Activated CD4-positive, alpha-beta T cell treated with anti-CD3 and anti-CD28 coated beads, Interleukin-2, amount 10 ng/mL, durations not matched to agents 24 days and 14 days (primary cell): ENCODE measurements at regions not wholly inside any gene's neighbourhood (a gene's known extent, or its start where the extent isn't known, plus 50 kb on each side); places are given as distances from the start of the nearest gene placed in this dataset.

ENCODE experiments used
- DNase-seq: peaks from one replicate; pipeline ENCODE4 v3.0.0; 2022
- H3K27ac Mint-ChIP-seq: one replicate; pipeline ENCODE4 v1.8.0; 2022; ENCODE audit warnings: mild to moderate bottlenecking, mixed read lengths
- H3K27me3 Mint-ChIP-seq: one replicate; pipeline ENCODE4 v1.8.0; 2022; ENCODE audit warnings: mixed read lengths
- H3K36me3 Mint-ChIP-seq: one replicate; pipeline ENCODE4 v1.8.0; 2022; ENCODE audit warnings: low read depth, mild to moderate bottlenecking, mixed read lengths
- H3K4me1 Mint-ChIP-seq: one replicate; pipeline ENCODE4 v1.8.0; 2021; ENCODE audit warnings: mixed read lengths
- H3K4me3 Mint-ChIP-seq: one replicate; pipeline ENCODE4 v1.8.0; 2022; ENCODE audit warnings: mild to moderate bottlenecking, moderate library complexity, mixed read lengths
- H3K9me3 Mint-ChIP-seq: one replicate; pipeline ENCODE4 v1.8.0; 2021; ENCODE audit warnings: mixed read lengths
- intact Hi-C: fragments of 100-400 bp; cut with micrococcal nuclease; formaldehyde crosslinking; loops from one replicate; pipeline ENCODE4 v1.15.1; 2023

DNA sequence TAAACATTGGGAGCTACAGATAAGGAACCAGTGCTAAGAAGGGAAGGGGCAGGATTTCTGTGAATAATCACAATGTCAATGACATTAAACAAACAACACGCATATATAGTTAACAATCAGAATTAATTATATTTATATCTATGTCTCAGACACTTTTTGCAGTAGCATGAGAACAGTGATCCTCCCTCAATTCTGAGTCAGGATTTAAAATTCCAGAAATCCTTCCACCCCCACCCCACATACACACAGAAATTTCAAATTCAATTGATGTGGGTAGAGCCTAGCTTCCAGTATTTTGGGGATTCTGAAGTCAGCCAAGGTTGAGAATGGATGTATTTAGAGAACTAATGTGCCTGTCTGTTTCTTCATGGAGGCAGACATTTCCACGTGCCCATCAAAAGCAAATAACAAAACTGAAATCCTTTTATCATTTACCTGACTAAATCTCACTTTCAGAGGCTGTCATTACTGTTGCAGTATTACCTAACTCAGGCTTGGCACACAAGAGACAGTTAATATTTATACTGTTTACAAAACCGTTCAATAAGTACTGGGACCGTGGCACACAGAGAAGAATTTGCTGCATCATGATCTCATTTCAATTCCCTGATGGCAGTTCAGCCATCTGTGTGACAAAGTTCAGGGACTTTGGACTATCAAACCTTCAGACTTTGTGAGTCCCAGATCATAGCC lies 116.6 kb upstream of the PALS2 start:
- Mint-ChIP-seq H3K27me3 (peaks cover 19% of the 10 kb centered on the region), H3K4me1 (no peaks in the 10 kb centered on the region), H3K36me3 (no peaks in the 10 kb centered on the region), H3K27ac (no peak overlapping the region), H3K4me3 (no peak overlapping the region), H3K9me3 (no peaks in the 10 kb centered on the region)
- no peak for DNase-seq
- intact Hi-C loops: no loop called here

DNA sequence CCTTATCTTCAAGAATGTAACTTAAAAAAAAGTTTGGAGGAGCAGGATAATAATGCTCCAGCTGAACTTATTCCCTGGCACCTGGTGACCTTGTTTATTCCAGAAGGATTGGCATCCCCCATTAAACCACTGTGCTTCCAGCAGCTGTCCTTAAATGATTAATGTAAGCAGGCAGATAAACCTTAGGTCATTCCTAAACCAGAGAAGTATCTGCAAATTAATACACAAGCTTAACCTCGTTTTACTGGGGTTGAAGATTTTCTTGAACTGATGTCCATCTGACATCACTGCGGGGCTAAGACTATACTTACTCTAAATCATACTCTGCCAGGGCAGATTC lies 116.1 kb upstream of the PALS2 start:
- DNase-seq: no peak
- Mint-ChIP-seq H3K27ac (no peak overlapping the region), H3K36me3 (no peaks in the 10 kb centered on the region), H3K27me3 (peaks cover 19% of the 10 kb centered on the region), H3K4me1 (no peaks in the 10 kb centered on the region), H3K4me3 (no peak overlapping the region), H3K9me3 (no peaks in the 10 kb centered on the region)
- intact Hi-C loops: no loop called here

GRCh38 chr7:24462117-24462516 lies 111.1 kb upstream of the PALS2 start:
- no peaks in the 10 kb centered on the region for H3K9me3 Mint-ChIP-seq
- H3K36me3 Mint-ChIP-seq: no peaks in the 10 kb centered on the region
- H3K4me3 Mint-ChIP-seq: no peak overlapping the region
- no peak for DNase-seq
- H3K27ac Mint-ChIP-seq: no peak overlapping the region
- peaks cover 14% of the 10 kb centered on the region for H3K27me3 Mint-ChIP-seq
- H3K4me1 Mint-ChIP-seq: no peaks in the 10 kb centered on the region
- intact Hi-C loops: no loop called here

DNA sequence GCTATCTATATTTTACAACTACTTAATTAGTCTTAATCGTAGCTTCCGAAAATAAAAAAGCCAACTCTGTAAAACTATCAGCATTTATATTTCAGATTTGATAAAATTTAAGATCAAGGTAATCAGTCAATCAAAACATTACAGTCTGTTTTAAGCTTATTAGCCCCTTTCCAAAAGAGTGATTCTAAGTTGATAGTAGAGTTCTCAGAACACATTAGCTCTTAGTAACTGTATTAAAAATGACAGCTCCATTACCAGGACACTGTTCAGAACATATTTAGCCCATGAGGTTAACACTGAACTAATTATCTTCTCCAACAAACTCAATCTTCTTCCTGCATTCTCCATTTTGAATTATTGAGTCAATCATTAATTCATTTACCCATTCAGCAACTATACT lies 110.3 kb upstream of the PALS2 start:
- H3K36me3 Mint-ChIP-seq: no peaks in the 10 kb centered on the region
- no peaks in the 10 kb centered on the region for H3K4me1 Mint-ChIP-seq
- H3K27ac Mint-ChIP-seq: no peak overlapping the region
- intact Hi-C loops: no loop called here
- no peak overlapping the region for H3K4me3 Mint-ChIP-seq
- DNase-seq: no peak
- no peaks in the 10 kb centered on the region for H3K9me3 Mint-ChIP-seq
- peaks cover 11% of the 10 kb centered on the region for H3K27me3 Mint-ChIP-seq

- Mint-ChIP-seq H3K4me1 (no peaks in the 10 kb centered on the region), H3K4me3 (no peak overlapping the region), H3K36me3 (no peaks in the 10 kb centered on the region), H3K27me3 (peaks cover 9% of the 10 kb centered on the region), H3K27ac (no peak overlapping the region), H3K9me3 (no peaks in the 10 kb centered on the region)
- DNase-seq: no peak
- intact Hi-C loops: no loop called here
Measured at GRCh38 chr7:24463474-24463873, 109.8 kb upstream of the PALS2 start.

GRCh38 chr7:24464861-24465260 lies 108.4 kb upstream of the PALS2 start:
- H3K36me3 Mint-ChIP-seq: no peaks in the 10 kb centered on the region
- H3K4me1 Mint-ChIP-seq: no peaks in the 10 kb centered on the region
- H3K27ac Mint-ChIP-seq: no peak overlapping the region
- H3K9me3 Mint-ChIP-seq: no peaks in the 10 kb centered on the region
- no peak overlapping the region for H3K4me3 Mint-ChIP-seq
- intact Hi-C loops: no loop called here
- DNase-seq: no peak
- peaks cover 11% of the 10 kb centered on the region for H3K27me3 Mint-ChIP-seq

GRCh38 chr7:24466168-24466768 lies 107.0 kb upstream of the PALS2 start:
- no peaks in the 10 kb centered on the region for H3K36me3 Mint-ChIP-seq

GRCh38 chr7:24469118-24469517 lies 104.1 kb upstream of the PALS2 start:
- Mint-ChIP-seq H3K9me3 (no peaks in the 10 kb centered on the region), H3K4me3 (no peak overlapping the region), H3K27me3 (peaks cover 1% of the 10 kb centered on the region), H3K36me3 (no peaks in the 10 kb centered on the region), H3K4me1 (no peaks in the 10 kb centered on the region), H3K27ac (no peak overlapping the region)
- intact Hi-C loops: no loop called here
- no peak for DNase-seq

More at GRCh38 chr7:24466168-24466768, 107.0 kb upstream of the PALS2 start:
- intact Hi-C loops: no loop called here
- H3K27me3 Mint-ChIP-seq: peaks cover 4% of the 10 kb centered on the region
- H3K4me3 Mint-ChIP-seq: no peak overlapping the region
- no peak for DNase-seq
- H3K27ac Mint-ChIP-seq: no peak overlapping the region
- H3K9me3 Mint-ChIP-seq: no peaks in the 10 kb centered on the region
- H3K4me1 Mint-ChIP-seq: no peaks in the 10 kb centered on the region

DNA sequence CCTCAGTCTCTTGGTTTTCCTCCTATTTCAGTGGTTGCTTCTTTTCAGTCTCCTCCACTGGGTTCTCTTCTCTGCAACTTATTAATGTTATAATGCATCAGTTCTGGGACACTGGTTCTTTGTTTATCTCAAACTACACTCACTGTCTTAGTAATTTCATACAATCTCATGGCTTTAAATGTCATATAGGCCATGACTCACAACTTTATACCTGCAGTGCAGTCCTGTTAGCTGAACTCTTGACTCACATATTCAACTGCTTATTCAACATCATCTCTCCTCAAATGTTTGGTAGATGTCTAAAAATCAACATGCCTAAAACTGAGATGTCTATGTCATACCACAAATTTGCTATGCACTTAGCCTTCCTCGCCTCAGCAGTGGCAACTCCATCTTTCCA lies 101.2 kb upstream of the PALS2 start:
- Mint-ChIP-seq H3K27ac (no peak overlapping the region), H3K4me1 (no peaks in the 10 kb centered on the region), H3K36me3 (no peaks in the 10 kb centered on the region), H3K9me3 (no peaks in the 10 kb centered on the region), H3K4me3 (no peak overlapping the region), H3K27me3 (peaks cover 1% of the 10 kb centered on the region)
- no peak for DNase-seq
- intact Hi-C loops: no loop called here

DNA sequence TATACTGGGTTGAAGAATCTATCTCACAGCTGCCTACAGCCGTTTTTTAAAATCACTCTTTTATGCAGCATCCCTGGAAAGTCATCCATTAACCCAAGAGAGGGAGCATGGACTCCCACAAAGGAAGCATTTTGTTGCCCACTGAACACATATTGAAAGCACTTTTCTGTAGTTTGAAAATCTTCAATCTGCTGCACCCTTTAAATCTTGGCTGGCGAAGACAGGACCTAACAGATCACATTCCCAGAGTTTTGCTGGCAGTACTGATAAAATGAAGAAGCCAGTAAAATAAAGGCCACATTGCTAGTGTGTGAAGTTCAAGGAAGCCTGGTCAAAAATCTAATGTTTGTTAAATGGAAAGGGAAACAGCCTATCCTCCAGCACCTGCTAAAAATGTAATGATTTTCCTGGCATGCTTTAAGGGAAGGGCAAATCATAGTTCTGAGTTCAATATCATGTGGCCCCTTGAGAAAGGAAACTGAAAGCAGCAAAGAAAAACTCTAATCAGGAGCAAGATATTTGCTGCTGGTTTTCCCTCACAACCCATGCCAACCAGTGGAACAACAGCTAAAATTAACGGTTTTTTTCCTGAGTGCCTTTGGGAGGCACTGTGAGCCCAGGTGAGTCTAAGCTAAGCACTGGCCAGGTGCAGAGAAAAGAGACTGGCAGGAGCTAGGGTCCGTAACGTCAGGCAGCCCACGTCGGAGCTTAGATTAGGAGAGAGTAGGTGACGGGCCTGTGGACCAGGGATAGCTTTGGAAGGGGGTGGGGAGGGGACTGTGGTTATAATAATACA lies 97.9 kb upstream of the PALS2 start:
- Mint-ChIP-seq H3K36me3 (no peaks in the 10 kb centered on the region), H3K4me1 (no peaks in the 10 kb centered on the region), H3K27me3 (peaks cover 4% of the 10 kb centered on the region), H3K27ac (no peak overlapping the region), H3K9me3 (no peaks in the 10 kb centered on the region), H3K4me3 (no peak overlapping the region)
- DNase-seq: no peak
- intact Hi-C loops: no loop called here

GRCh38 chr7:24476227-24476626 lies 97.0 kb upstream of the PALS2 start:
- intact Hi-C loops: no loop called here
- Mint-ChIP-seq H3K27ac (no peak overlapping the region), H3K36me3 (no peaks in the 10 kb centered on the region), H3K4me1 (no peaks in the 10 kb centered on the region), H3K9me3 (no peaks in the 10 kb centered on the region), H3K4me3 (no peak overlapping the region), H3K27me3 (peaks cover 4% of the 10 kb centered on the region)
- no peak for DNase-seq

GRCh38 chr7:24477398-24478136 lies 95.7 kb upstream of the PALS2 start:
- intact Hi-C loops: no loop called here
- Mint-ChIP-seq H3K9me3 (no peaks in the 10 kb centered on the region), H3K4me1 (no peaks in the 10 kb centered on the region), H3K36me3 (no peaks in the 10 kb centered on the region), H3K27me3 (peaks cover 7% of the 10 kb centered on the region), H3K27ac (no peak overlapping the region), H3K4me3 (no peak overlapping the region)
- DNase-seq: no peak

GRCh38 chr7:24478137-24478655 lies 95.1 kb upstream of the PALS2 start:
- no peak overlapping the region for H3K4me3 Mint-ChIP-seq
- H3K27me3 Mint-ChIP-seq: peaks cover 10% of the 10 kb centered on the region
- no peaks in the 10 kb centered on the region for H3K4me1 Mint-ChIP-seq
- intact Hi-C loops: no loop called here
- H3K27ac Mint-ChIP-seq: no peak overlapping the region
- H3K9me3 Mint-ChIP-seq: no peaks in the 10 kb centered on the region
- H3K36me3 Mint-ChIP-seq: no peaks in the 10 kb centered on the region
- DNase-seq: no peak

- Mint-ChIP-seq H3K36me3 (no peaks in the 10 kb centered on the region), H3K9me3 (no peaks in the 10 kb centered on the region), H3K27ac (no peak overlapping the region), H3K4me1 (no peaks in the 10 kb centered on the region), H3K27me3 (peaks cover 13% of the 10 kb centered on the region), H3K4me3 (no peak overlapping the region)
- intact Hi-C loops: no loop called here
- DNase-seq: peak; percentile 43
Measured at GRCh38 chr7:24480501-24480900, 92.8 kb upstream of the PALS2 start.
